IPS-18a (cell line): ENCODE measurements at regions not wholly inside any gene's neighbourhood (a gene's known extent, or its start where the extent isn't known, plus 50 kb on each side); places are given as distances from the start of the nearest gene placed in this dataset.

Source experiments
- H3K27ac ChIP-seq: one replicate; pipeline ENCODE4 v1.5.1; 2013; ENCODE audit warnings: low read length
- H3K27me3 ChIP-seq: one replicate; pipeline ENCODE4 v1.6.1; 2013; ENCODE audit warnings: mild to moderate bottlenecking, low read length; ENCODE audit not compliant: control insufficient read depth, insufficient read depth
- H3K36me3 ChIP-seq: one replicate; pipeline ENCODE4 v1.6.1; 2013; ENCODE audit warnings: low read depth, low read length; ENCODE audit not compliant: control insufficient read depth
- H3K4me1 ChIP-seq: one replicate; pipeline ENCODE4 v1.6.1; 2013; ENCODE audit warnings: low read depth, low read length; ENCODE audit not compliant: control insufficient read depth
- H3K4me3 ChIP-seq: one replicate; pipeline ENCODE4 v1.5.1; 2013; ENCODE audit warnings: low read length
- H3K9ac ChIP-seq: one replicate; pipeline ENCODE4 v1.6.1; 2013; ENCODE audit warnings: mild to moderate bottlenecking, low read length, moderate library complexity
- H3K9me3 ChIP-seq: one replicate; pipeline ENCODE4 v1.6.1; 2013; ENCODE audit warnings: low read depth, low read length; ENCODE audit not compliant: control insufficient read depth

- no peaks in the 10 kb centered on the region for H3K4me1 ChIP-seq
- H3K27me3 ChIP-seq = no peaks in the 10 kb centered on the region
- no peak overlapping the region for H3K27ac ChIP-seq
- no peak overlapping the region for H3K4me3 ChIP-seq
- no peak overlapping the region for H3K9ac ChIP-seq
- no peaks in the 10 kb centered on the region for H3K36me3 ChIP-seq
- H3K9me3 ChIP-seq = no peaks in the 10 kb centered on the region
Measured at GRCh38 chr4:82216219-82216618, 157.6 kb downstream of the HNRNPD start.

GRCh38 chr4:82215800-82216199 is 158.0 kb downstream of the HNRNPD start:
- no peak overlapping the region for H3K4me3 ChIP-seq
- no peaks in the 10 kb centered on the region for H3K27me3 ChIP-seq
- H3K9me3 ChIP-seq = no peaks in the 10 kb centered on the region
- H3K27ac ChIP-seq = no peak overlapping the region
- H3K4me1 ChIP-seq = no peaks in the 10 kb centered on the region
- H3K9ac ChIP-seq = no peak overlapping the region
- H3K36me3 ChIP-seq = no peaks in the 10 kb centered on the region

- no peak overlapping the region for H3K27ac ChIP-seq
- H3K9me3 ChIP-seq = no peaks in the 10 kb centered on the region
- H3K27me3 ChIP-seq = no peaks in the 10 kb centered on the region
- no peaks in the 10 kb centered on the region for H3K36me3 ChIP-seq
- no peak overlapping the region for H3K4me3 ChIP-seq
- no peak overlapping the region for H3K9ac ChIP-seq
- H3K4me1 ChIP-seq = no peaks in the 10 kb centered on the region
Measured at GRCh38 chr4:82215039-82215438, 158.8 kb downstream of the HNRNPD start.

- no peaks in the 10 kb centered on the region for H3K9me3 ChIP-seq
- H3K4me3 ChIP-seq = no peak overlapping the region
- H3K4me1 ChIP-seq = no peaks in the 10 kb centered on the region
- H3K27me3 ChIP-seq = no peaks in the 10 kb centered on the region
- no peak overlapping the region for H3K9ac ChIP-seq
- no peaks in the 10 kb centered on the region for H3K36me3 ChIP-seq
- no peak overlapping the region for H3K27ac ChIP-seq
Measured at GRCh38 chr4:82213485-82214417, 160.0 kb downstream of the HNRNPD start.

- Histone ChIP-seq H3K4me1 (no peaks in the 10 kb centered on the region), H3K27me3 (no peaks in the 10 kb centered on the region), H3K9ac (no peak overlapping the region), H3K4me3 (no peak overlapping the region), H3K27ac (no peak overlapping the region), H3K9me3 (no peaks in the 10 kb centered on the region), H3K36me3 (no peaks in the 10 kb centered on the region)
Measured at GRCh38 chr4:82201805-82202641, 171.8 kb downstream of the HNRNPD start.

GRCh38 chr4:82201303-82201702 is 172.5 kb downstream of the HNRNPD start:
- Histone ChIP-seq H3K9me3 (no peaks in the 10 kb centered on the region), H3K27ac (no peak overlapping the region), H3K4me1 (no peaks in the 10 kb centered on the region), H3K9ac (no peak overlapping the region), H3K36me3 (no peaks in the 10 kb centered on the region), H3K27me3 (no peaks in the 10 kb centered on the region), H3K4me3 (no peak overlapping the region)

- Histone ChIP-seq H3K9me3 (no peaks in the 10 kb centered on the region), H3K9ac (no peak overlapping the region), H3K4me1 (no peaks in the 10 kb centered on the region), H3K36me3 (no peaks in the 10 kb centered on the region), H3K27ac (no peak overlapping the region), H3K4me3 (no peak overlapping the region), H3K27me3 (no peaks in the 10 kb centered on the region)
Measured at GRCh38 chr4:82200046-82200445, 173.7 kb downstream of the HNRNPD start.

GRCh38 chr4:82194329-82194728 is 179.5 kb downstream of the HNRNPD start:
- Histone ChIP-seq H3K9me3 (no peaks in the 10 kb centered on the region), H3K27ac (no peak overlapping the region)

GRCh38 chr4:82192017-82192673 is 181.6 kb downstream of the HNRNPD start:
- Histone ChIP-seq H3K9me3 (no peaks in the 10 kb centered on the region), H3K27ac (no peak overlapping the region), H3K27me3 (no peaks in the 10 kb centered on the region), H3K9ac (no peak overlapping the region), H3K4me3 (no peak overlapping the region), H3K36me3 (no peaks in the 10 kb centered on the region), H3K4me1 (no peaks in the 10 kb centered on the region)

More at GRCh38 chr4:82194329-82194728, 179.5 kb downstream of the HNRNPD start:
- H3K4me3 ChIP-seq = no peak overlapping the region
- no peaks in the 10 kb centered on the region for H3K36me3 ChIP-seq
- H3K27me3 ChIP-seq = no peaks in the 10 kb centered on the region
- H3K4me1 ChIP-seq = no peaks in the 10 kb centered on the region
- no peak overlapping the region for H3K9ac ChIP-seq

GRCh38 chr4:82181789-82182188 is 192.0 kb downstream of the HNRNPD start:
- H3K4me1 ChIP-seq = no peaks in the 10 kb centered on the region

GRCh38 chr4:82172186-82172585 is 201.6 kb downstream of the HNRNPD start:
- H3K9ac ChIP-seq = no peak overlapping the region
- no peaks in the 10 kb centered on the region for H3K9me3 ChIP-seq
- H3K36me3 ChIP-seq = no peaks in the 10 kb centered on the region
- no peaks in the 10 kb centered on the region for H3K4me1 ChIP-seq
- H3K27ac ChIP-seq = no peak overlapping the region
- H3K27me3 ChIP-seq = no peaks in the 10 kb centered on the region
- no peak overlapping the region for H3K4me3 ChIP-seq

More at GRCh38 chr4:82181789-82182188, 192.0 kb downstream of the HNRNPD start:
- Histone ChIP-seq H3K9me3 (no peaks in the 10 kb centered on the region), H3K9ac (no peak overlapping the region), H3K27ac (no peak overlapping the region), H3K4me3 (no peak overlapping the region), H3K36me3 (no peaks in the 10 kb centered on the region), H3K27me3 (no peaks in the 10 kb centered on the region)
